KMS-11 (cell line): ENCODE measurements at regions not wholly inside any gene's neighbourhood (a gene's known extent, or its start where the extent isn't known, plus 50 kb on each side); places are given as distances from the start of the nearest gene placed in this dataset.
"Not testable (repeated sequence)": the region's sequence is repeated elsewhere in the genome, so short reads cannot be mapped to it uniquely, and the experiment has no call there.

Experiments used
- H2AFZ ChIP-seq: fragments of 200-600 bp; sonication (generic); 2 replicates; pipeline ENCODE4 v1.6.1; 2016; ENCODE audit warnings: antibody characterized with exemption, mixed run types, low read depth
- H3K27ac ChIP-seq: fragments of 200-600 bp; sonication (generic); 2 replicates; pipeline ENCODE4 v1.6.1; 2016; ENCODE audit warnings: mild to moderate bottlenecking, mixed run types
- H3K27me3 ChIP-seq: fragments of 200-600 bp; sonication (generic); 2 replicates; pipeline ENCODE4 v1.6.1; 2017; ENCODE audit warnings: mild to moderate bottlenecking, low read depth, mixed run types, moderate library complexity; ENCODE audit not compliant: insufficient read depth
- H3K36me3 ChIP-seq: fragments of 200-600 bp; sonication (generic); 2 replicates; pipeline ENCODE4 v1.6.1; 2017; ENCODE audit warnings: mild to moderate bottlenecking, mixed run types; ENCODE audit not compliant: insufficient read depth
- H3K4me1 ChIP-seq: fragments of 200-600 bp; sonication (generic); 2 replicates; pipeline ENCODE4 v1.6.1; 2016; ENCODE audit warnings: mild to moderate bottlenecking, low read depth, mixed run types; ENCODE audit not compliant: poor library complexity, severe bottlenecking
- H3K4me2 ChIP-seq: fragments of 200-600 bp; sonication (generic); 2 replicates; pipeline ENCODE4 v1.7.0; 2016; ENCODE audit warnings: mild to moderate bottlenecking, mixed run types
- H3K4me3 ChIP-seq: fragments of 200-600 bp; sonication (generic); IDR thresholded peaks from 2 replicates; pipeline ENCODE4 v1.6.1; 2017; ENCODE audit warnings: low read depth, low read length, mixed read lengths; ENCODE audit not compliant: insufficient read depth
- H3K79me2 ChIP-seq: fragments of 200-600 bp; sonication (generic); 2 replicates; pipeline ENCODE4 v1.6.1; 2016; ENCODE audit warnings: low read depth, mixed run types; ENCODE audit not compliant: insufficient read depth
- H3K9ac ChIP-seq: fragments of 200-600 bp; sonication (generic); 2 replicates; pipeline ENCODE4 v1.6.1; 2016; ENCODE audit warnings: mild to moderate bottlenecking, mixed run types
- H4K20me1 ChIP-seq: fragments of 200-600 bp; sonication (generic); 2 replicates; pipeline ENCODE4 v1.6.1; 2016; ENCODE audit warnings: mild to moderate bottlenecking, mixed run types; ENCODE audit not compliant: insufficient read depth
- CTCF ChIP-seq: fragments of 200-600 bp; sonication (generic); conservative IDR thresholded peaks from 2 replicates; pipeline ENCODE4 v1.6.1; 2017; ENCODE audit warnings: low read depth, mild to moderate bottlenecking, antibody characterized with exemption, low read length, moderate library complexity, mixed read lengths

GRCh38 chr2:22970284-22970975 lies 414.5 kb upstream of the KLHL29 start:
- Histone ChIP-seq H3K4me3 (no peak overlapping the region), H4K20me1 (no peaks in the 10 kb centered on the region), H3K4me1 (no peaks in the 10 kb centered on the region), H3K4me2 (no peak overlapping the region), H3K27ac (no peak overlapping the region), H3K79me2 (no peaks in the 10 kb centered on the region), H3K36me3 (no peaks in the 10 kb centered on the region), H3K9ac (no peak overlapping the region), H3K27me3 (no peaks in the 10 kb centered on the region), H2AFZ (no peak overlapping the region)
- TF ChIP-seq CTCF, result no peak

GRCh38 chr2:22970991-22971390 lies 414.0 kb upstream of the KLHL29 start:
- Histone ChIP-seq H3K27ac (no peak overlapping the region), H3K79me2 (no peaks in the 10 kb centered on the region), H3K4me1 (no peaks in the 10 kb centered on the region), H3K27me3 (no peaks in the 10 kb centered on the region), H3K9ac (no peak overlapping the region), H3K4me2 (no peak overlapping the region), H4K20me1 (no peaks in the 10 kb centered on the region), H2AFZ (no peak overlapping the region), H3K36me3 (no peaks in the 10 kb centered on the region), H3K4me3 (no peak overlapping the region)
- TF ChIP-seq CTCF, result no peak

GRCh38 chr2:22981785-22982184 lies 403.2 kb upstream of the KLHL29 start:
- no peak overlapping the region for H3K27ac ChIP-seq
- H2AFZ ChIP-seq, result no peak overlapping the region
- no peak overlapping the region for H3K4me3 ChIP-seq
- no peaks in the 10 kb centered on the region for H4K20me1 ChIP-seq
- no peaks in the 10 kb centered on the region for H3K4me1 ChIP-seq
- no peak for TF ChIP-seq CTCF
- no peaks in the 10 kb centered on the region for H3K79me2 ChIP-seq
- H3K4me2 ChIP-seq, result no peak overlapping the region
- H3K36me3 ChIP-seq, result no peaks in the 10 kb centered on the region
- H3K27me3 ChIP-seq, result no peaks in the 10 kb centered on the region
- no peak overlapping the region for H3K9ac ChIP-seq

- H3K27ac ChIP-seq, H3K79me2 ChIP-seq, H2AFZ ChIP-seq, H3K4me2 ChIP-seq, H3K27me3 ChIP-seq, H3K36me3 ChIP-seq, H4K20me1 ChIP-seq, H3K4me1 ChIP-seq, H3K9ac ChIP-seq, H3K4me3 ChIP-seq: not testable (repeated sequence)
Observed at GRCh38 chr2:22984152-22984551, 400.8 kb upstream of the KLHL29 start.

- TF ChIP-seq CTCF, result no peak
- Histone ChIP-seq H2AFZ (no peak overlapping the region), H3K4me3 (no peak overlapping the region), H3K4me2 (no peak overlapping the region), H3K27me3 (no peaks in the 10 kb centered on the region), H4K20me1 (no peaks in the 10 kb centered on the region), H3K79me2 (no peaks in the 10 kb centered on the region), H3K9ac (no peak overlapping the region), H3K36me3 (no peaks in the 10 kb centered on the region), H3K27ac (no peak overlapping the region), H3K4me1 (no peaks in the 10 kb centered on the region)
Observed at GRCh38 chr2:22990246-22990645, 394.7 kb upstream of the KLHL29 start.
